GM12878 (cell line): ENCODE measurements at regions not wholly inside any gene's neighbourhood (a gene's known extent, or its start where the extent isn't known, plus 50 kb on each side); places are given as distances from the start of the nearest gene placed in this dataset.

Experiments used
- ATAC-seq: fragments of 200-7000 bp; cut with Tn5 transposase; 3 replicates; pipeline ENCODE4 v1.9.1; 2020; ENCODE audit warnings: mild to moderate bottlenecking, moderate library complexity
- BruUV-seq: library from RNA; stranded (reverse); fragments of 400-500 nt; replicated peaks from 2 replicates; lab custom pipeline; 2021; lab: Mats Ljungman, UMichigan
- CTCF ChIA-PET: fragments of 300-600 bp; sonication (Branson Sonifier 250); formaldehyde crosslinking; extraction: SDS; loops from one replicate; lab custom pipeline; 2021; ENCODE audit warnings: inconsistent platforms; lab: Yijun Ruan, JAX
- POLR2A ChIA-PET: fragments of 350-600 bp; formaldehyde crosslinking; extraction: SDS; loops from one replicate; lab custom pipeline; 2021; ENCODE audit warnings: inconsistent platforms; lab: Charles Lee
- RAD21 ChIA-PET: fragments of 300-600 bp; sonication (Branson Sonifier 250); formaldehyde crosslinking; loops from one replicate; lab custom pipeline; 2023; ENCODE audit warnings: antibody characterized with exemption; ENCODE audit not compliant: unreplicated experiment; lab: Charles Lee
- SMC1A ChIA-PET: fragments of 300-600 bp; sonication (Branson Sonifier 250); formaldehyde crosslinking; loops from one replicate; lab custom pipeline; 2023; ENCODE audit not compliant: unreplicated experiment, uncharacterized antibody; lab: Charles Lee
- DNase-seq: peaks from one replicate; pipeline ENCODE4 v3.0.0-alpha.2; 2011; ENCODE audit warnings: low read depth, low spot score
- FAIRE-seq: peaks from 3 replicates; lab custom pipeline; 2011; peaks lifted over from hg19 to GRCh38; lab: Jason Lieb, UNC
- H2AFZ ChIP-seq: 2 replicates; pipeline ENCODE4 v1.6.0; 2011; ENCODE audit warnings: low read depth, low read length, control low read depth; ENCODE audit not compliant: control insufficient read depth
- H3K27ac ChIP-seq: 2 replicates; pipeline ENCODE4 v1.5.1; 2011; ENCODE audit warnings: control low read depth; ENCODE audit not compliant: control insufficient read depth, insufficient read depth
- H3K27me3 ChIP-seq, 2 experiments: replicated peaks in 1 of 2; 2 replicates each; pipeline versions ENCODE4 v1.6.0 to v1.6.1; 2011; ENCODE audit warnings: low read length in 1 of 2; ENCODE audit not compliant: control insufficient read depth in 2 of 2, insufficient read depth in 2 of 2
- H3K36me3 ChIP-seq, 2 experiments: 2 replicates each; pipeline ENCODE4 v1.5.1; 2011; ENCODE audit warnings: low read length in 1 of 2; ENCODE audit not compliant: control insufficient read depth in 2 of 2, insufficient read depth in 2 of 2
- H3K4me1 ChIP-seq: 2 replicates; pipeline ENCODE4 v1.6.1; 2011; ENCODE audit warnings: mild to moderate bottlenecking, low read length, moderate library complexity, mixed read lengths; ENCODE audit not compliant: control insufficient read depth, insufficient read depth
- H3K4me2 ChIP-seq: 2 replicates; pipeline ENCODE4 v1.6.0; 2011; ENCODE audit warnings: control low read depth; ENCODE audit not compliant: control insufficient read depth, insufficient read depth
- H3K4me3 ChIP-seq: fragments of 200-600 bp; sonication (generic); 2 replicates; pipeline ENCODE4 v1.5.1; 2016
- H3K79me2 ChIP-seq: 2 replicates; pipeline ENCODE4 v1.6.0; 2011; ENCODE audit warnings: low read length; ENCODE audit not compliant: control insufficient read depth, insufficient read depth
- H3K9ac ChIP-seq: 2 replicates; pipeline ENCODE4 v1.8.0; 2011; ENCODE audit warnings: low read length, control low read depth, mixed read lengths; ENCODE audit not compliant: control insufficient read depth, insufficient read depth
- H3K9me3 ChIP-seq: replicated peaks from 3 replicates; pipeline ENCODE4 v1.5.1; 2011; ENCODE audit warnings: mild to moderate bottlenecking, low read length; ENCODE audit not compliant: control insufficient read depth, insufficient read depth
- H4K20me1 ChIP-seq: 2 replicates; pipeline ENCODE4 v1.6.0; 2011; ENCODE audit not compliant: control insufficient read depth, insufficient read depth
- CTCF ChIP-seq, 3 experiments: IDR thresholded peaks in 2 of 3; conservative IDR thresholded peaks in 1 of 3; 2 replicates each; pipeline ENCODE4 v1.5.1; 2011; ENCODE audit warnings: low read depth in 3 of 3, low read length in 3 of 3, mild to moderate bottlenecking in 3 of 3, control low read depth in 2 of 3, moderate library complexity in 2 of 3, inconsistent platforms in 1 of 3, mixed read lengths in 1 of 3; ENCODE audit not compliant: control insufficient read depth in 2 of 3, insufficient read depth in 1 of 3; ENCODE audit errors: extremely low read depth in 1 of 3
- NFXL1 ChIP-seq: fragments of 450-650 bp; IDR thresholded peaks from 2 replicates; pipeline ENCODE4 v1.6.1; 2017; ENCODE audit warnings: antibody characterized with exemption, mild to moderate bottlenecking, borderline replicate concordance
- RAD21 ChIP-seq: IDR thresholded peaks from 2 replicates; pipeline ENCODE4 v1.6.1; 2011; ENCODE audit warnings: mild to moderate bottlenecking, low read depth, low read length, moderate library complexity; ENCODE audit not compliant: insufficient read depth
- SUZ12 ChIP-seq: fragments of 200-600 bp; sonication (generic); IDR thresholded peaks from one replicate; pipeline ENCODE4 v1.6.1; 2018; ENCODE audit warnings: antibody characterized with exemption, mild to moderate bottlenecking; ENCODE audit not compliant: unreplicated experiment
- TBL1XR1 ChIP-seq: IDR thresholded peaks from 2 replicates; pipeline ENCODE4 v1.6.1; 2012; ENCODE audit warnings: low read depth, low read length, improper control_type of control experiment
- ZNF622 ChIP-seq: fragments of 450-650 bp; IDR thresholded peaks from 2 replicates; pipeline ENCODE4 v1.6.1; 2017; ENCODE audit warnings: mild to moderate bottlenecking, inconsistent platforms
- WGBS: methylation state at CpG from one replicate; pipeline ENCODE4 v1.1.6; 2016; ENCODE audit warnings: low lambda C conversion rate; ENCODE audit not compliant: insufficient replicate concordance, insufficient coverage; ENCODE audit errors: missing lambda C conversion rate; 5-methylcytosine and 5-hydroxymethylcytosine counted together
- in situ Hi-C: fragments of 300-500 bp; cut with MboI; formaldehyde crosslinking; loops from 9 replicates; pipeline ENCODE4 v1.14.3; 2018; ENCODE audit warnings: mixed read lengths
- intact Hi-C: fragments of 100-400 bp; cut with micrococcal nuclease; formaldehyde crosslinking; loops from one replicate; pipeline ENCODE4 v1.14.2; 2022; ENCODE audit not compliant: unreplicated experiment

- POLR2A ChIA-PET: no interaction called here
- 3% methylated on average over 13 of the region's 13 CpGs for WGBS
- RAD21 ChIA-PET: no interaction called here
- Histone ChIP-seq H3K79me2 (no peaks in the 10 kb centered on the region), H3K4me3 (no peak overlapping the region), H3K27me3 (peaks cover 12 to 20% of the 10 kb centered on the region in 2 experiments), H3K9me3 (no peaks in the 10 kb centered on the region), H3K4me1 (peaks cover 12% of the 10 kb centered on the region), H3K36me3 (no peaks in the 10 kb centered on the region), H2AFZ (no peak overlapping the region), H4K20me1 (no peaks in the 10 kb centered on the region), H3K9ac (no peak overlapping the region), H3K4me2 (no peak overlapping the region)
- in situ Hi-C loops: no loop called here
- no peak for DNase-seq
- ATAC-seq: no peak
- FAIRE-seq: no peak
- CTCF ChIA-PET: interaction anchor here (0.9 to 1.9 kb wide), 5 partner anchors 10 to 294 kb away, joined by 3 to 5 read pairs (median 4); no protein-coding TSS in a partner anchor
- TF ChIP-seq NFXL1 (no peak), CTCF (IDR thresholded peaks at IDR 0.05 in 2 of 3, conservative IDR thresholded peaks at IDR 0.05 in 1 of 3; ENCODE audit: control insufficient read depth in 2 of 3, extremely low read depth in 1 of 3, insufficient read depth in 1 of 3, low read depth in 3 of 3, low read length in 3 of 3) (0 out of 6 replicates have a peak, but pooled peaks of 2 of the 3 experiments have one; percentile 3 to 15), RAD21 (0 out of 2 replicates have a peak, but pooled peaks have one; percentile 18), TBL1XR1 (no peak), ZNF622 (no peak), SUZ12 (no peak)
- TF ChIP-seq, all 136 proteins: peak for 2
- SMC1A ChIA-PET: interaction anchor here (1.1 kb wide), 1 partner anchor 294 kb away, joined by 5 read pairs; no protein-coding TSS in a partner anchor
- intact Hi-C loops: no loop called here
- no peak overlapping the region for H3K27ac ChIP-seq
- no TSS peak for BruUV-seq
These were observed 122.9 kb upstream of the HSD17B12 start for GRCh38 chr11:43557553-43558110.
